ENCODE measurements at regions not wholly inside any gene's neighbourhood (a gene's known extent, or its start where the extent isn't known, plus 50 kb on each side); places are given as distances from the start of the nearest gene placed in this dataset.
"Not testable (repeated sequence)": the region's sequence is repeated elsewhere in the genome, so short reads cannot be mapped to it uniquely, and the experiment has no call there.

DNA sequence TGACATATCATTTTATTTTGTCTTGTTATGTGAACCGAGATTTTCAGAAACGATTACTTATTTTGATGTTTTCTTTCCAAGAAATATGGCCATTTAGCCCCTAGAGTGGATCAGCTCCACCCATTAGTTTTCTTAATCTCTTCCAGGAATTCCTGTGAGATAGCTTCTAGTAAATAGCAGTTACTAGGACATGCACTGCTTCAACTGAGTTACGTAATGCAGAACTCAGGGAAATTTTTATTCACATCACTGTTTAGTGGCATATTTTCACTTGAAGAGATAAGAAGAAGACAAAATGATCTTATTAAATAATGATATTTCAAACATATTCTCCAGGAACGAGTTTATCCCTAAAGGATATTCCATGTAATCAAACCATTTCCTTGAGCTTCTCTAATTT is 573.5 kb upstream of the CNTNAP5 start:
- TF ChIP-seq YY1 (IDR thresholded peaks at IDR 0.05; ENCODE audit: insufficient read depth, insufficient read length) (no peak), SUZ12 (IDR thresholded peaks at IDR 0.05; ENCODE audit: extremely low read depth, insufficient read depth, insufficient read length) (no peak), ZNF274 (IDR thresholded peaks at IDR 0.05; ENCODE audit: low read depth, low read length) (no peak)
- H3K36me3 ChIP-seq (ENCODE audit: insufficient read depth, insufficient read length, low read length), result no peaks in the 10 kb centered on the region
- H3K4me3 ChIP-seq (ENCODE audit: insufficient read length, low read depth), result no peak overlapping the region
- H3K4me1 ChIP-seq (ENCODE audit: insufficient read depth, insufficient read length), result no peaks in the 10 kb centered on the region
- H3K9me3 ChIP-seq (ENCODE audit: insufficient read depth, low read length), result no peaks in the 10 kb centered on the region
- no peak for DNase-seq (ENCODE audit: low read depth, low spot score)
- H3K27me3 ChIP-seq (ENCODE audit: insufficient read depth, insufficient read length), result no peaks in the 10 kb centered on the region
- H3K9ac ChIP-seq (ENCODE audit: insufficient read length, low read depth), result no peak overlapping the region

DNA sequence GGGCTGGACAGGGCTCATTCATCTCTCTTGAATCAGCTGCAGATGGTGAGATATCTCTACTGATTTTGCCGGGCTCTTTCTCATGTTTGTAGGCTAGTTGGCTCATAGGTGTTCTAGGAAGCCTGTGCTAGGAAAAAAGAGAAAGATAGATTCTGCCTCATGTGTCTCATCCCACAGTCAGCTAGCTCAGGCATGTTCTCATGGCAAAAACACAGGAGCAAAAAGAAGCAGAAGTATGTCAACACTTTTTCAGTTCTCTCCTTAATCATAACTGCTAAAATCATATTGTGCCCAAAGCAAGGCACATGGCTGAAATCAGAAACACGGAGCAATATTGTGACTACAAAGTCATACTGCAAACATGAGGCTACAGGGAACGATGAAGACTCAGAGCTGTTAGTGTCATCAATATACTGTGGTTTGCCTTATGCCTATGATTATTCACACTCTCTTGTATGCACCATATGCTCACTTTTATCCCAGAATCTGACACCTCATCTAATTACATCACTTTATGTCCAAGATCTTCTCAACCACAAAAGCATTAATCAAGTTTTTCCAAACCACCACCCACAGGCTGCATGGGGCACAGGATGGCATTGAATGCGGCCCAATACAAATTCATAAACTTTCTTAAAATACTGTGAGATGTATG is 571.9 kb upstream of the CNTNAP5 start:
- Histone ChIP-seq H3K27me3 (ENCODE audit: insufficient read depth, insufficient read length) (no peaks in the 10 kb centered on the region), H3K9me3 (ENCODE audit: insufficient read depth, low read length) (no peaks in the 10 kb centered on the region), H3K9ac (ENCODE audit: insufficient read length, low read depth) (no peak overlapping the region), H3K4me1 (ENCODE audit: insufficient read depth, insufficient read length) (no peaks in the 10 kb centered on the region), H3K4me3 (ENCODE audit: insufficient read length, low read depth) (no peak overlapping the region), H3K36me3 (ENCODE audit: insufficient read depth, insufficient read length, low read length) (no peaks in the 10 kb centered on the region)
- no peak for DNase-seq (ENCODE audit: low read depth, low spot score)
- TF ChIP-seq YY1 (IDR thresholded peaks at IDR 0.05; ENCODE audit: insufficient read depth, insufficient read length) (no peak), SUZ12 (IDR thresholded peaks at IDR 0.05; ENCODE audit: extremely low read depth, insufficient read depth, insufficient read length) (no peak), ZNF274 (IDR thresholded peaks at IDR 0.05; ENCODE audit: low read depth, low read length) (no peak)

DNA sequence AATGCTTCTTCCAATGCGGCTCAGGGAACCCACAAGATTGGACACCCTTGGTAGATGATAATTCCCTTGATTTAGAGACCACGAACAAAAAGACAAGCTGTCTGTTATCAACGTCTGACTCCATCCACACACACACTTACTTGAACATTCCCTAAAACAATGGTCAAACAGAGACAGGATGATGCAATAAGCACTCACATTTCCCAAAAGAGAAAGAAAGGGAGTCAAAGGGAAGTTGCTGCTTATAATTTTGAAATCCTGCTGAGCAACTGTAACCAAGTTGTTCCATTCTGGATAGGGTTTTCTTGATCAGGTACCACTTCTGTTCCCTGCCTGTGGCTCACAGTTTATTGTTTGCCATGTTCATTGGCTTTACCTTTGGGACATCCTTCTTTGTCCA is 571.3 kb upstream of the CNTNAP5 start:
- Histone ChIP-seq H3K9me3 (ENCODE audit: insufficient read depth, low read length) (no peaks in the 10 kb centered on the region), H3K4me3 (ENCODE audit: insufficient read length, low read depth) (no peak overlapping the region), H3K27me3 (ENCODE audit: insufficient read depth, insufficient read length) (no peaks in the 10 kb centered on the region), H3K4me1 (ENCODE audit: insufficient read depth, insufficient read length) (no peaks in the 10 kb centered on the region), H3K9ac (ENCODE audit: insufficient read length, low read depth) (no peak overlapping the region), H3K36me3 (ENCODE audit: insufficient read depth, insufficient read length, low read length) (no peaks in the 10 kb centered on the region)
- DNase-seq (ENCODE audit: low read depth, low spot score), result no peak
- TF ChIP-seq YY1 (IDR thresholded peaks at IDR 0.05; ENCODE audit: insufficient read depth, insufficient read length) (no peak), ZNF274 (IDR thresholded peaks at IDR 0.05; ENCODE audit: low read depth, low read length) (no peak), SUZ12 (IDR thresholded peaks at IDR 0.05; ENCODE audit: extremely low read depth, insufficient read depth, insufficient read length) (no peak)

DNA sequence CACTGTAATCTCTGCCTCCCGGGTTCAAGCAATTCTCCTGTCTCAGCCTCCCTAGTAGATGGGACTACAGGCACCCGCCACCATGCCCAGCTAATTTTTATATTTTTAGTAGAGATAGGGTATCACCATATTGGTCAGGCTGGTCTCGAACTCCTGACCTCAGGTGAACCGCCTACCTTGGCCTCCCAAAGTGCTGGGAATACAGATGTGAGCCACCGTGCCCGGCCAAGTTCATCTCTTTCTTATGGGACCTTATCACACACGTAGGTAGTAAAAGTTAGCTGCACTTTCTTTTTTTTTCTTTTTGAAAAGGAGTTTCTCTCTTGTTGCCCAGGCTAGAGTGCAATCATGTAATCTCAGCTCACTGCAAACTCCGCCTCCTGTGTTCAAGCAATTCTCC is 569.9 kb upstream of the CNTNAP5 start:
- DNase-seq (ENCODE audit: low read depth, low spot score); H3K4me1 ChIP-seq (ENCODE audit: insufficient read depth, insufficient read length); H3K36me3 ChIP-seq (ENCODE audit: insufficient read depth, insufficient read length, low read length); H3K9ac ChIP-seq (ENCODE audit: insufficient read length, low read depth); H3K9me3 ChIP-seq (ENCODE audit: insufficient read depth, low read length); H3K27me3 ChIP-seq (ENCODE audit: insufficient read depth, insufficient read length); H3K4me3 ChIP-seq (ENCODE audit: insufficient read length, low read depth): not testable (repeated sequence)

DNA sequence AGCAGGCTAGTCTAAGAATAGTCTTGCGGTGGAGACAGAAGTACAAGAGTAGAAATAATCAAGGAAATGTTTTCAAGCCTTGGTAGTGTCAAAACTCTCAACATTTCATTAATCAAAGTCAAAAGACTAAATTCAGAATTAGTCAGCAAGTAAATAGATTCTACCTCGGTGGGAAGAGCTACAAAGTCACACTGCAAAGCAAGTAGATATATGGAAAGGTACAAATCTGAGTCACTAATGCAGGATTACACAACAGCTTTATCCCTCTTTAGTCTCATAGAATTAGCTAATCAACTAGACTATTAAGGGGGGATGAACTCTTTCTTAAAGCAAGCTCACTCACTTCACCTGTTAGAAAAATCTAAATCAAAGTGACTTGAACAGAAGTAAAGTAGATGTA is 568.7 kb upstream of the CNTNAP5 start:
- no peaks in the 10 kb centered on the region for H3K27me3 ChIP-seq (ENCODE audit: insufficient read depth, insufficient read length)
- no peak for DNase-seq (ENCODE audit: low read depth, low spot score)
- no peak overlapping the region for H3K9ac ChIP-seq (ENCODE audit: insufficient read length, low read depth)
- TF ChIP-seq SUZ12 (IDR thresholded peaks at IDR 0.05; ENCODE audit: extremely low read depth, insufficient read depth, insufficient read length), result no peak
- TF ChIP-seq ZNF274 (IDR thresholded peaks at IDR 0.05; ENCODE audit: low read depth, low read length), result no peak
- TF ChIP-seq YY1 (IDR thresholded peaks at IDR 0.05; ENCODE audit: insufficient read depth, insufficient read length), result no peak
- no peaks in the 10 kb centered on the region for H3K9me3 ChIP-seq (ENCODE audit: insufficient read depth, low read length)
- H3K4me1 ChIP-seq (ENCODE audit: insufficient read depth, insufficient read length), result no peaks in the 10 kb centered on the region
- H3K36me3 ChIP-seq (ENCODE audit: insufficient read depth, insufficient read length, low read length), result no peaks in the 10 kb centered on the region
- no peak overlapping the region for H3K4me3 ChIP-seq (ENCODE audit: insufficient read length, low read depth)

DNA sequence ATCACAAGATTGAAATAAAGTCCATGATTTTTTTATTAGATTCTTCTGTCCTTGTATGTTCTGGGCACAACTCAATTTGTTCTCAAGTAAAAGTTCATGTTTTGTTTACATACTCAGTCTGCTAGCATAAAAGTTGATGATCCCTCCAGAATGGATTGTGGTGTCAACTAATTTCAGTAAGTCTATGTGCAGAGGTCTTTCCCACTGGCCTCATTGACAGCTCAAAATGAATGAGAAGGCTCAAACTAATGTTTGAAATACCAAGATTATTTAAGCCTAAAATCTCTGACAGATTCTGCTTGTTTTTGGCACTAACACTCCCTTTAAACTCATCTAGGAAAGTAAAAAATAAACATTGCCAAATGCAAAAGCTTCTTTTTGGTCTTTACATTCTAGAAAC is 561.2 kb upstream of the CNTNAP5 start:
- no peak for TF ChIP-seq ZNF274 (IDR thresholded peaks at IDR 0.05; ENCODE audit: low read depth, low read length)
- no peaks in the 10 kb centered on the region for H3K27me3 ChIP-seq (ENCODE audit: insufficient read depth, insufficient read length)
- no peaks in the 10 kb centered on the region for H3K4me1 ChIP-seq (ENCODE audit: insufficient read depth, insufficient read length)
- no peaks in the 10 kb centered on the region for H3K36me3 ChIP-seq (ENCODE audit: insufficient read depth, insufficient read length, low read length)
- H3K4me3 ChIP-seq (ENCODE audit: insufficient read length, low read depth), result no peak overlapping the region
- no peak overlapping the region for H3K9ac ChIP-seq (ENCODE audit: insufficient read length, low read depth)
- DNase-seq (ENCODE audit: low read depth, low spot score), result no peak
- no peaks in the 10 kb centered on the region for H3K9me3 ChIP-seq (ENCODE audit: insufficient read depth, low read length)

DNA sequence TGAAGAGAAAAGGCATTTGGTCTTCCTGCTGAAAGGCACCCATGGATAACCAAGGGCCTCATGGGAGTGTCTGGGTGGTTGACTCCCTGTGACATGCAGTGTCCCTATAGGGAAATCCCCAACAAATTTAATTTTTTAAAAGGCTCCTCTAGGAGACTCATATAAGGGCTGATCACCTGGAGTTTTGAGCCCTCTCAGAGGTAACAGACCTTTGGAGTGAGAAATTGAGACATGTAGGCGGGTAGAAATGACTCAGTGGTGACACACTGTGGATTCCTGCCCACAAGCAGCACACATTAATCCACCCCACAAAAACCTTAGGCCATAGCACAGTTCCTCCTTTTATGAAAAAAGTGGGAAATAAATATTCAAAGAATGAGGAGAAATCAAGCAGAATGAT is 557.0 kb upstream of the CNTNAP5 start:
- H3K36me3 ChIP-seq (ENCODE audit: insufficient read depth, insufficient read length, low read length), result no peaks in the 10 kb centered on the region
- H3K9me3 ChIP-seq (ENCODE audit: insufficient read depth, low read length), result peaks cover 24% of the 10 kb centered on the region
- H3K4me3 ChIP-seq (ENCODE audit: insufficient read length, low read depth), result no peak overlapping the region
- DNase-seq (ENCODE audit: low read depth, low spot score), result no peak
- H3K4me1 ChIP-seq (ENCODE audit: insufficient read depth, insufficient read length), result no peaks in the 10 kb centered on the region
- TF ChIP-seq YY1 (IDR thresholded peaks at IDR 0.05; ENCODE audit: insufficient read depth, insufficient read length), result no peak
- no peak for TF ChIP-seq SUZ12 (IDR thresholded peaks at IDR 0.05; ENCODE audit: extremely low read depth, insufficient read depth, insufficient read length)
- no peak for TF ChIP-seq ZNF274 (IDR thresholded peaks at IDR 0.05; ENCODE audit: low read depth, low read length)
- H3K9ac ChIP-seq (ENCODE audit: insufficient read length, low read depth), result no peak overlapping the region
- no peaks in the 10 kb centered on the region for H3K27me3 ChIP-seq (ENCODE audit: insufficient read depth, insufficient read length)

DNA sequence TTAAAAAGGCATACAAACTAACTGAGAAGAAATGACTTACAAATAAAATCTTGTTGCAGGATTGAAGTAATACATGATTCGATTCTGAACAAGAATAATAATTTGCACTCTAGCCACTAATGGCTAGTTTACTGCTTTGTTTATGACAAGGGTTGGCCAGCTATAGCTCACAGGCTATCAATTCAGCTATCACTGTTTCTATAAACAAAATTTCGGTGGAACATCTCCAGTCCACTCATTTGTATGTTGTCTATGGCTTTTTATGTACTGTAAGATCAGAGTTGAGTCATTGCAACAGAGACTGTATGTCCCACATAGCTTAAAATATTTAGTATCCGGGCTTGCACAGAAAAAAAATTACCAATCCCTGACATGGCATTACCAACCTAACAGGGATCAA is 543.7 kb upstream of the CNTNAP5 start:
- H3K4me1 ChIP-seq (ENCODE audit: insufficient read depth, insufficient read length), result no peaks in the 10 kb centered on the region
- no peak for DNase-seq (ENCODE audit: low read depth, low spot score)
- no peak for TF ChIP-seq SUZ12 (IDR thresholded peaks at IDR 0.05; ENCODE audit: extremely low read depth, insufficient read depth, insufficient read length)
- TF ChIP-seq ZNF274 (IDR thresholded peaks at IDR 0.05; ENCODE audit: low read depth, low read length), result no peak
- TF ChIP-seq YY1 (IDR thresholded peaks at IDR 0.05; ENCODE audit: insufficient read depth, insufficient read length), result no peak
- H3K9me3 ChIP-seq (ENCODE audit: insufficient read depth, low read length), result no peaks in the 10 kb centered on the region
- no peak overlapping the region for H3K4me3 ChIP-seq (ENCODE audit: insufficient read length, low read depth)
- no peaks in the 10 kb centered on the region for H3K36me3 ChIP-seq (ENCODE audit: insufficient read depth, insufficient read length, low read length)
- no peak overlapping the region for H3K9ac ChIP-seq (ENCODE audit: insufficient read length, low read depth)
- H3K27me3 ChIP-seq (ENCODE audit: insufficient read depth, insufficient read length), result no peaks in the 10 kb centered on the region
